HG03575 (cell line): ENCODE measurements at regions not wholly inside any gene's neighbourhood (a gene's known extent, or its start where the extent isn't known, plus 50 kb on each side); places are given as distances from the start of the nearest gene placed in this dataset.
"Not testable (repeated sequence)": the region's sequence is repeated elsewhere in the genome, so short reads cannot be mapped to it uniquely, and the experiment has no call there.

Source experiments
- ATAC-seq: cut with Tn5 transposase; IDR thresholded peaks from one replicate; pipeline ENCODE4 v1.9.1; 2021; ENCODE audit not compliant: unreplicated experiment, insufficient number of reproducible peaks, low FRiP score; ENCODE audit errors: extremely low read depth

DNA sequence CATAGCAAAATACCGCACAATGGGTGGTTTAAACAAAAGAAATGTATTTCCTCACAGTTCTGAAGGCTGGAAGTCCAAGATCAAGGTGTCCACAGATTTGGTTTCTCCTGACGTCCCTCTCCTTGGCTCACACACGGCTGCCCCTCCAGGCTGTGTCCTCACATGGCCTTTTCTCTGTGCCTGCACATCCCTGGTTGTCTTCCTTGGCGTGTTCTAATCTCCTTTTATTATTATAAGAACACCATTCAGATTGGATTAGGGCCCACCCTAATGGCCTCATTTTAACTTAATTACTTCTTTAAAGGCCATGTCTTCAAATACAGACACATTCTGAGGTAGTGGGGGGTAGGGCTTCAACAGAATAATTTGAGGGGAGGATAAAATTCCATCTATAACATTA lies 87.9 kb downstream of the FZD1 start:
- no peak for ATAC-seq

DNA sequence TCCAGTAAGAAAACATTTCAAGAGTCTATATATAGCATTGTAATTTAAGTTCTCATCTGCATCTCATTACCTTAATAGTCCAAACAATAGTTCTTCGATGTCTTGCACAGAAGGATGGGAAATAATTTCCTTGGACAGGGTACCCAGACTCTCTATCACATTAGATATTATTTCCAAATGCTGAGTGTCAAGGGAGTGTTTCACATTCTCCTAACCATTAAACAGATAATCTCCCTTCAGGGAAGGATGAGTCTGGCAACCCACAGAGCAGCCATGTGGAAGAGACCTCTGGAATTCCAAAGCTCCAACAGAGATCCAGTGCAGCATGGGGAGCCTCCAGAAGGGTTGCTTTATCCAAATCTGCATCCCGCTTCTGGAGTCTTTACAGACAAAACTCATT lies 89.6 kb downstream of the FZD1 start:
- no peak for ATAC-seq

DNA sequence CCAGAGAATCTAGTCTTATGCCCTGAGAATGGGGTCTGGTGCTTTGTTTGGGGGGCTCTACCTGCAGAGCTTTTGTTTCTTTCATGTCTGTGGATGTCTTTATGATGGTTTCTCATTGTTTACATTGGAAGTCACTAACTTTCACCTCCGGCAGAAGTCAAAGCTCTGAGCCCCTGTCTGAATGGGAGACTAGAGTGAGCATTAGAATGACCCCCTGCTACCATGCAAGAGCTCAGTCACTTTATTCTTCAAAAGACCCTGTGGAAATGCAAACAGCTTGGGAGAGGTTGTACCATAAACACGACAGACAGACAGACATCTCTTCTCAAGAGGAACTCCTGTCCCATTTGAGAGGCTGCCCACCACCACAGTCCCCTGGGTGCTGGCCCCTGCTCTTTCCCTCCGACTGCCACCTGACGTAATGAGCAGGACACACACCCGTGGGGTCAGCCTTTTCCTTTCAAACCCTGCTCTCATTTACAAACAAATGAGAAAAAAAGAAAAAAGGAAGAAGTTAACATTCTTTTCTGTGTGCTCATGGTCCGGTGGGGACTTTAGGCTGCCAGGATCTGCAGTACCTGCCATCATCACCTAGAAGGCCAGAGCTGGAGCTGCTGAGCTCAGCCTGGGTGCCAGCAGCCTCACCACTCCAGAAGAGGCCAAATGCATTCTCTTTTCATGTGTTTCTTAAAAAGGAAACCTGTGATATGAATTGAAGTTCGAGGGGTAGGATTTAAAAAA lies 91.6 kb downstream of the FZD1 start:
- ATAC-seq = no peak

DNA sequence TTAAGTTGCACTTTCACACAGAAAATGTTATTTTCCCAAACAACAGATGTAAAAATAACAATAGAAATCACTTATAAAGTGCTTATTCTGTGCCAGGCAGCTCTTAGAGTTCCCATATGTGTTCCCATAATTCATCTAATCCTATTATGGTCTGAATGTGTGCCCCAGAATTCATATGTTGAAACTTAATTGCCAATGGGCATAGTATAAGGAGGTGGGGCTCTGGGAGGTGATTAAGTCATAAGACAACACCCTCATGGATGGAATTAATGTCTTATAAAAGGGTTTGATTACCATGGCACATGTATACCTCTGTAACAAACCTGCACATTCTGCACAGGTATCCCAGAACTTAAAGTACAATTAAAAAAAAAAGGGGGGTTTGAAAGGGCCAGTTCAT lies 92.7 kb downstream of the FZD1 start:
- ATAC-seq = no peak

DNA sequence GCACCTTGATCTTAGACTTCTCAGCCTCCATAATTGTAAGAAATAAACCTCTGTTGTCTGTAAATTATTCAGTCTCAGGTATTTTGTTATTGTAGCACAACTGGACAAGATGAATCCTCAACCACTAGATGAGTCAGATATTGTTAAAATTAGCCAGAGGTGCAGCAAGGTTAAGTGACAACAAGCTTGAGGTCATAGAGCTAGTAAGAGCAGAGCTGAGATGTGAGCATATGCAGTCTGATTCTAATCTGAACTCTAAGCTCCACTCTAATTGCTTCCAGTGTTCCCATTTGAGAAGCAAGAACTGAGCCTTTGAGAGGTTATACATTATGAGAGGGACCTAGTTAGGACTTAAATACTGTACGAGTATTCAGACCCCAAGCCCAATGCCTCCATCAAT lies 93.1 kb downstream of the FZD1 start:
- no peak for ATAC-seq

DNA sequence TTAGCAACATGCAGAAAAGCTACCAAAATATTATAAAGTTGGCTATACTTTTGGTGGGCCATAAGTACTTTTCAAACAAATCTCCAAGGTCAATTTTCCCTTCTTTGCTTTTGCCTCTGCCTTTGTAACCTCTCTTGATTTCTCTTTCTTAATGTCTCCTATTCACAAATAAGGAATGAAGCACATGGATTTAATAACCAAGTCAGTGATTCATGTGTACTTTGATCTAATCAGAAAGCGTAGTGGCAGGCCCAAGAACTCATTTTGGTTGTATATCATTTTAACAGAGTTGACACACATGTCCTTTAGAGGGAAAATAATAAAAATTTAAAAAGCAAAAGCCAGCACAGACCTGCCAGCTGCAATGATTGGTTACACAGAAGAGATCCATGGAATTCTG lies 93.7 kb downstream of the FZD1 start:
- ATAC-seq = no peak

DNA sequence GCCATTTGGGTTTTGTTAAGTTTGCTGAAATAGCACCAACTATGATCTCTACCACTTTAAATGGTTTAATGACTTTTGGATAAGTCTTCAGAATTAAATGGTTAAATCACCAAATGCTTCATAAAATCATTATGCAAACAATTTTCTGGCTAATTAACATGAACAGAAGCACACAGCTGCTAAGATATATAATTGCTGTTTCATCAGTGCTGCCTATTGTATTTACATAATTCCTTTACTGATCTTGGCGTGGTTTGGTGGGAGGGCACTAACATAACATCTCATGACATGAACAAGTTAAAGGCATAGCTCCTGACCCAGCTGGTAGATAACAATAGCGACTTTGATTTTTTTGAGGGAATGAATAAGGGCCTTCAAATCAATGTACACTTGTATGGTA lies 94.1 kb downstream of the FZD1 start:
- ATAC-seq = no peak

DNA sequence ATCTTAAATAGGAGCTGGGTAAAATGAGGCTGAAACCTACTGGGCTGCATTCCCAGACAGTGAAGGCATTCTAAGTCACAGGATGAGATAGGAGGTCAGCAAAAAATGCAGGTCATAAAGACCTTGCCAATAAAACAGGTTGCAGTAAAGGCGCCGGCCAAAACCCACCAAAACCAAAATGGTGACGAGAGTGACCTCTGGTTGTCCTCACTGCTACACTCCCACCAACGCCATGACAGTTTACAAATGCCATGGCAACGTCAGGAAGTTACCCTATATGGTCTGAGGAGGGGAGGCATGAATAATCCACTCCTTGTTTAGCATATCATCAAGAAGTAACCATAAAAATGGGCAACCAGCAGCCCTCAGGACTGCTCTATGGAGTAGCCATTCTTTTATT lies 100.9 kb downstream of the FZD1 start:
- ATAC-seq = not testable (repeated sequence)

DNA sequence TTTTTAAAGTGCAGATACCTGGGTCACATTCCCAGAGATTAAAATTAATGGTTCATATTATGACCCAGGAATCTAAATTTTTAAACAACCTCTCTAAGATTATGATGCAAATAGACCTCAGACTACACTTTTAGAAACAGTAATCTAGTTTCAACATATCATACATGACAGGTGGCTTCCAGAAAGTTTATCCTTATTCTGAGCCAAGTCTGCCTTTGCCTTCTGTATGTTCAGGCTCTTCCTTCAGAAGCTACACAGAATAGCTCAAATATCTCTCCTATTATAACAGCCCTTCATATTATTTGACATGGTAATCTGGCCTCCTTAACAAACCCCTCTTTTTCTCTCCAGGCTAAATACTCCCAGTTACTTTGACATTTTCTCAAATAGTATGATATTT lies 101.9 kb downstream of the FZD1 start:
- ATAC-seq = no peak

DNA sequence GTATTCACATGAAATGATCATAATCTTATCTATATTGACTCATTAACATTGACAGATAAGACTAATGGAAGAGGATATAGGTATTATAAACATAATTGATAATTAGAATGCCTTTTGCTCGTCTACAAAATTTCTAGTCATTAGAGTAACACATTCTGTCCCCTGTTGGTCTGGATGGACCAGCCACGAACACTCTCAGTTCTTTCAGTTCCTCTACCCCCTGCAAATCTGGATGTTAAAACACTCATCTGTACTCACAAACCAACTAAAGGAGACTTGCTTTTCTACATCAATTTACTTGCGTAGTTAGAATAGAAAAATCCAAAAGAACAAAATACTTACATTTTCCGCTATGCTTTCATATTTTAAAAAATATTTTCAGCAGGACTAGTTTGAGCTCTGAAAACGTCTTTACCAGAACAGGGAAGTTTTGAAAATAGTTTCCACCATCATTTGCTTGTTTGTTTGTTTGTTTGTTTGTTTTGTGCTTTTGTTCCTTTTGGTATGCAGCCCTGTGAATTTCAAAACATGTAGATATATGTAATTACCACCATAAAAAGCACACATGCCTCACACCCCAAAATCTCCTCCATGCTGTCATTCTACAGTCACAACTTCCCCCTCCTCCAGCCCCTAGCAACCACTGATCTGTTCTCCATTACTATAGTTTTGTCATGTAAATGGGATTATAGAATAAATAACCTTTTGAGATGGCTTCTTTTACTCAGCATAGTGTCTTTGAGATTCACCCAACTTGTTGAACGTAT lies 103.8 kb downstream of the FZD1 start:
- ATAC-seq = no peak

DNA sequence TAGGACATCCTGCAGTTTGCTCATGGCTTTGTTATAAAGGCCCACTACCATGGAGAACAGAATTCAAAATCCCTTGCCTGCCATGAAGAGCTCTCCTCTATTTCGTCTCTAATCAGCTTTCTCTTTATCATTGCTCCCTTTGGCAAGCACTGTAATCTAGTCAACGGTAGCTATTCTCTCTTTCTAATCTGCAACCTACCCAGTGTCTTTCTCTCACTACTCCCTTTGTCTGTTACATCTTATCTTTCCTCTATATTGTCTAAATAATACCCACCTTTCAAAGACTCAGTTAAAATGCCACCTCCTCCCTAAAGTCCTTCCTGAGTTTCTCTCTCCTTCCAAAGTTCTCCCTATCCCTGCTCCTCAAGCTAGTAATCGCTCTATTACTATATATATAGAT lies 108.1 kb downstream of the FZD1 start:
- ATAC-seq = no peak

DNA sequence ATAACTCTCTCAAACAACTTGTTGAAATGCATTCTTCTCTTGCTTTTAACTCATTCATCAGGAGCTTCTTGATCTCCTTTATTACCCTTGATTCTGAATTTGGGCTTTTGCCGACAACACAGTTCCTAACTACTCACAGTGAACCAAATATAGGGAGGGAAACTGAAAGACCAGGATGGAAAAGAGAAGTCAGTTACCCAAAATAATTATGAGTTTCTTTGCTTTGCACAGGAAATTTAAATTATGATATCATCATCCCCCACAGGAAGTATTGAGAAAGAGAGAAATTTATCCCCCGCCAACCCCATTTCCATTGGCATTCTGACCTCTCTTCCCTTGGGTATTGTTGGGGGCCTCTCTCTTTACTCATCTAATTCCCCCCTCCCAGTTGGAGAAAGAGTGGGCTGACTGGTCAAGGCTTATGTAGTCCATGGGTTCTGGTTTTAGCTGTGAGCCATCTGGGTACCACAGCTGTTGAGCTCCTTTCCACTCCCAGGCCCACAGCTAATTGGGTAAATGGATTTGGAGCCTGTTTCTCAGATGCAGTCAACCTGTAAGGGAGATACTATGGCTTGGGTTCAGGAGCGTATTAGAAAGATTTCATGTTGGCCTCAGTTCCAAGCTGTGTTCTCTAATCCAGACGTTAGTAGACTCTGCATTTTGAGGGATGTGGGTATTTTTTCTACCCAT lies 109.0 kb downstream of the FZD1 start:
- no peak for ATAC-seq

DNA sequence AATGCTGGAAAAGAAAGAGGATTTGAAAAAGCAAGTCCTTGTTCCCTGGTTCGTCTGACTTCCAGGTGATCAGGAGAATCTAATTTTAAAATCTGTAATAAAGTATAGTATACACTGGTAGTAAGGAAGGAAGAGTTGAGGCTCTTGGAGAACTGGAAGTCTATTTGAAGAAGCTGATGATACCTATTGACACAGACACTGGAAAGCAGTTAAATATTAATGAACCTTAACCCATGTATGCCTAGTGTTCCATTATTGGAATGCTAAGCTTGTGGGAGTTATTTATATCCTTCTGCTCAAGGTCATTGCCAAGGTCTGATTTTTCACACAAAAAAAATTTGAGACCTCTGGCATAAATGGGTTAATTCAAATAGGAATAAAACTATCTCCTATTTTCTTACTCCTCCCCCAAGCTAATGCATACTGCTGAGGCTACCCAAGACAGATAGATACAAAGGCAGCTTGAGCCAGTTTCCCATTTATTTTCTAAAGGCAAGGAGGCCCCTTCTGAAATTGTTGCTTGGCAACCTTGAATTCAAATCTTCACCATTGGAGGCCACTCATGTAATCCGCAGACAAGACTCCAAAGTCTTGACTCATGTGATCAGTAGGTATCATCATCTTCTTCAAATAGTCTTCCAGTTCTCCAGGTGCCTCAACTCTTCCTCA lies 110.2 kb downstream of the FZD1 start:
- no peak for ATAC-seq

DNA sequence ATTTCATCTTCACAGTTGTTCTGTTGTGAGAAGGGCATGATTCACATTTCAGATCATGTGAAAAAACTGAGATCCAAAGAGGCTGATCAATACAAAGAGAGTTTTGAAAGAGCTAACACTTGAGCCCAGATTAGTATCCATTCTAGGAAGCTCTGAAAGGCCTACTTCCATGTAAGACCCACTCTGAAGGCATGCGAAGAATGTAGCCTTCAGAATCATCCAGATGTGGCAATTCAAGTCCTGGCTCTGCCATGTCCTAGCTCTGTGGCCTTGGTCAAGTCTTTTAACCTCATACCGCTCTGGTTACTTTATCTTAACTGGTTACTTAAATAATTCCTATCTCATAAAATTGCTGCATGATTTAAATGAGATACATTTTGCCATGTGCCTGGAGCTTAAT lies 111.1 kb downstream of the FZD1 start:
- ATAC-seq = no peak

DNA sequence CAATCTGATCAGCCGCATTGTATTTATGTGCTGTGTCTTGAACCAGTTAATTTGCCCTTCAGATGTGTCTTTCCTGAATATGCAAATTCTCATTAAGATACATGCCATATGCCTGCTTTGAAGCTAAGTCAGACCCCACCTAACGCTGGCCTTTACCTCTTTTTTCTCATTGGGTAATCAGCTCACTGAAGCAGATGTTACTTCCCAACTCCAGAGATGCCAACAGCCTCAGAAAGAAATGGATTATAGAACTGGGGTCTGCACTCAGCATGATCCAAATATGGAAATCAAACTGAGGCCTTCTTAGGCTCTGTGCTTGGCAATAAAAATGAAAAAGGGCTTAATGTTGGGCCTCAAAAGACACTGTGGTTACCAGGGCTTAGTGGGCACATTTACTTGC lies 113.9 kb downstream of the FZD1 start:
- ATAC-seq = no peak

DNA sequence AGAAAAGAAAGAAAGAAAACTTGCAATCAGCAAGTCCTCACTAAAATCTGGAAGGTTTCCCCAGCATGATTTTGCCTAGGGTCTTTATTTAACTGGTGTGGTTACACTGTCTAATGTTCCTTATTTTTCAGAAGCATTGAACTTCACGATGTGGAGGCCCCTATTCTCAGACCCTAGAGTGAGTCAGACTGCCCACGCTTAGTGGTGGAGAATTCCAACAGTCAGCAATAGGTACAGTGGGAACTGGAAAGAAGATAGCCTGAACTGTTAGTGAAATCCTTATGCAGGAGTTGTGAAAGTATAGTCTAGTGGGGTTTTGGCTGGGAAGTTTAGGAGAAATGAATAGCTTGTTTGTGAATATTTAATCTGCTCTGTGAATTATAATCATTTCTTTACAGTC lies 115.0 kb downstream of the FZD1 start:
- ATAC-seq = no peak

DNA sequence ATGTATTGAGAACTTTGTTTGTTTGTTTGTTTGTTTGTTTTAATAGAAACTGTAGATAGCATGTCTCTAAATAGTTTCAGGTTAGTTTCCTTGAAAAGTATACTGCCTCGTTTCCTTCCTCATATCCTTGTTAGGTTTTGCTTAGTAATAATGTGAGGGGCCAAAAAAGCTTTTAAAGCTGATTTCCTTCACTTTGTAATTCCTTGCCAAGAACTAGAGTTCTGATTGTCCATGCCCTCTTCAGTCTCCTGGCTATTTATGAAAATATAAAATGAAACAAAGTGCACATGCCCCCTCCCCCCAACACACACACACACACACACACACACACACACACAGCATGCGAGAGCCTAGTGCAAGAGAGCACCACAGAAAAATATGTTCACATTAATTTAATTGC lies 115.8 kb downstream of the FZD1 start:
- no peak for ATAC-seq

DNA sequence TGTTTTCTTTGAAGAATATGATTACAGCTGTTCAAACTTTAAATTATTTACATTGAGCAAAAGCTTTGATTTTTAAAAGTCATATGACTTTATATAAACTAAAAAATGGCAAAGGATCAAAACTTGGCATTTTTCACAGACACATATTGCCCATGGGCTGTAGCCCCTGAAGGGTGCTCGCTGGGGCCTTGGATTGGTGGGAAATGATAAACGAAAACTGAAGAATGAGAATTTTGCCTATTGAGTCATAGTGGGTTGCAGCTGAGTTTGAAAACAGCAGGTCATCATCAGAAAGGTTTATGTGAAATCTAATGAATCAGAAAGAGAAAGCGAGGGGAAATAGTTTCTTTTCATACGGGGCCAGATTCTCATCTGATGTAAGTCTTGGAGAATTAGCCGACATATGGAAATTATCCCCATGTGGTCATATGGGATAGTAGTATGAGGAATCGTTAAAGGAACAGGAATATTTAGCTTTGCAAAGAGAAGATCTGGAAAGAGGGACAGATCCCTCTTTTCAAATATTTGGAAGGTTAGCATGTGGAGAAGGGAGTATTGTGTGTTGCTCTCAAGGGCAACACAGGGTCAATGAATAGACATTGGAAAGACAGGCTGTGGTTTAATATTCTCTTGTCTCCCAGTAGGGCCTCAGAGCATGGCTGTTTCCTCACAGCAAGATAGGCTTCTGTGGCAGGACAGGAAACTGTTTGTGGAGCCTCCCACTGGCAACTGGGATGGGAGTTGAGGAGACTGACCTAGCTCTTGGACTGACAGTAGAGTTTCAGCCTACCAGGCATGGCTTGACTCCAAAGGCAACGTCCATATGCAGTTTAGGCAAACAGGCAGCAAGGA lies 119.0 kb downstream of the FZD1 start:
- no peak for ATAC-seq

DNA sequence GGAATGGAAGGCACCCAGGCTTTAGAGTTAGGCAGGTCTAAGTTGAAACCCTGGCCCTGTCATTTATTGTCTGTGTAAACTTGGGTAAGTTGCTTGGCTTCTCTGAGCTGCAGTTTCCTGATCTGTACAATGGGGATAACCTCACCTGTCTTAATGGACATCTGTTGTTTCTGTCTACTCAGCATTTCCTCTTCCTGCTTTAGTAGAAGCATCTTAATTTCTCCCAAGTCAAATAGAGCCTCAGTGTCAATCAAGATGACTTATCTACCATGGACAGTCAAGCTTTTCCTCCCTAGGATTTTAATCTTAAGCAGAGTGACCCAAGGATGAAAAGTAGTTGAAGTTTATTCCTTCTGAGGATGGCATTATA lies 119.7 kb downstream of the FZD1 start:
- no peak for ATAC-seq
